ENCODE measurements at regions not wholly inside any gene's neighbourhood (a gene's known extent, or its start where the extent isn't known, plus 50 kb on each side); places are given as distances from the start of the nearest gene placed in this dataset.
A peak's percentile ranks its signal among the peaks of the same experiment; 100 is the strongest.

DNA sequence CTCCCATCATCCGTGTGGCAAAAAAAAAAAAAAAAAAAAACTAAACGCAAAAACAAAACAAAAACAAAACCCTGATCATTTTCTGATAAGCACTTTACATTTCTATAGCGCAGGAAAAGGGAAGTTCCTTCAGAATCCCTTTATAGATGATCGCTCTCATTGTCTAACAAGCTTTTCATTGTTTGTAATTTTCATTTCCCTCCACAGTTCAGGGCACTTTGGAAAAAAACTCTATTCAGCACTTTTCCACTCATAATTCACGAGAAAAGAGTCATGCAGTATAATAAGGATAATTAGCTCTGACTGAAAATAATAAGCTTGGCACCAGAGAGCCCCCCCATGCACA is 89.4 kb upstream of the ATXN1 start:
- ChIA-PET POLR2A (ENCODE audit: unreplicated experiment) (interaction anchor here (0.6 kb wide), 1 partner anchor 13 kb away, joined by 11 read pairs; no protein-coding TSS in a partner anchor), CTCF (interaction anchor here (0.7 kb wide), 1 partner anchor 29 kb away, joined by 6 read pairs; no protein-coding TSS in a partner anchor)
- Histone ChIP-seq H2BK120ac (ENCODE audit: low read depth, low read length) (no peak overlapping the region), H3K4me3 (ENCODE audit: insufficient read depth, low read depth, low read length) (no peak overlapping the region), H3K18ac (ENCODE audit: low read depth, low read length) (no peak overlapping the region; the same call in 1 of the 2 replicates), H4K20me1 (ENCODE audit: insufficient read depth, low read length) (no peaks in the 10 kb centered on the region), H3K14ac (replicated peaks; ENCODE audit: low read depth, low read length) (no peak overlapping the region), H3K79me1 (ENCODE audit: low read depth in 1 of 2, low read length in 2 of 2) (no peaks in the 10 kb centered on the region), H3K9me1 (ENCODE audit: insufficient read depth, low read length) (peaks cover 6% of the 10 kb centered on the region; the same call in 1 of the 2 replicates), H3K4ac (ENCODE audit: low read depth, low read length) (no peak overlapping the region), H3K9ac (ENCODE audit: low read depth, low read length) (no peak overlapping the region), H2BK15ac (ENCODE audit: low read depth, low read length) (no peak overlapping the region), H3K56ac (ENCODE audit: extremely low read depth, insufficient read depth, low read length) (no peak overlapping the region), H3K27ac (ENCODE audit: insufficient read depth, low read length) (no peak overlapping the region), H2AK9ac (replicated peaks; ENCODE audit: low read depth, low read length, poor library complexity) (no peak overlapping the region), H2AFZ (replicated peaks; ENCODE audit: low read length, poor library complexity) (no peak overlapping the region), H2BK5ac (ENCODE audit: low read depth, low read length, poor library complexity, severe bottlenecking) (no peak overlapping the region), H3K9me3 (ENCODE audit: control insufficient read depth, insufficient read depth, low read length) (no peaks in the 10 kb centered on the region), H4K5ac (ENCODE audit: low read depth, low read length) (no peak overlapping the region), H2BK20ac (ENCODE audit: low read depth, low read length) (no peak overlapping the region), H3K4me2 (ENCODE audit: low read depth, low read length) (no peak overlapping the region), H3K27me3 (ENCODE audit: control insufficient read depth, insufficient read depth, low read length) (no peaks in the 10 kb centered on the region), H3K23ac (ENCODE audit: low read depth, low read length) (no peak overlapping the region), H3K36me3 (ENCODE audit: control insufficient read depth, insufficient read depth, low read length) (no peaks in the 10 kb centered on the region), H2AK5ac (ENCODE audit: low read depth, low read length) (no peak overlapping the region), H4K91ac (ENCODE audit: insufficient read depth, low read depth, low read length) (no peak overlapping the region), H4K8ac (ENCODE audit: low read depth in 2 of 2, low read length in 2 of 2) (0 out of 4 replicates have a peak overlapping the region, but pooled peaks of 1 of the 2 experiments have one; percentile 53), H3K4me1 (ENCODE audit: control insufficient read depth, insufficient read depth, low read length) (peaks cover 6% of the 10 kb centered on the region)
- in situ Hi-C loops (cut with MboI; ENCODE audit: low sequenced_read_pairs) (no loop called here), intact Hi-C loops (cut with micrococcal nuclease) (no loop called here), dilution Hi-C loops (cut with HindIII; ENCODE audit: low sequenced_read_pairs, unreplicated experiment) (no loop called here)
- no CpG with 5 or more reads among the region's 5 CpGs for WGBS, 2 experiments (ENCODE audit: extremely low coverage in 2 of 2, insufficient read length in 1 of 2)
- no peak for ATAC-seq (ENCODE audit: low read depth)
- no peak for TF ChIP-seq RCOR1 (IDR thresholded peaks at IDR 0.05; ENCODE audit: insufficient replicate concordance, low read length)
- TF ChIP-seq MXI1 (IDR thresholded peaks at IDR 0.05; ENCODE audit: borderline replicate concordance, low read depth, low read length): no peak
- no peak for TF ChIP-seq NFE2L2 (IDR thresholded peaks at IDR 0.05; ENCODE audit: low read depth, low read length)
- TF ChIP-seq, protein P1, sequence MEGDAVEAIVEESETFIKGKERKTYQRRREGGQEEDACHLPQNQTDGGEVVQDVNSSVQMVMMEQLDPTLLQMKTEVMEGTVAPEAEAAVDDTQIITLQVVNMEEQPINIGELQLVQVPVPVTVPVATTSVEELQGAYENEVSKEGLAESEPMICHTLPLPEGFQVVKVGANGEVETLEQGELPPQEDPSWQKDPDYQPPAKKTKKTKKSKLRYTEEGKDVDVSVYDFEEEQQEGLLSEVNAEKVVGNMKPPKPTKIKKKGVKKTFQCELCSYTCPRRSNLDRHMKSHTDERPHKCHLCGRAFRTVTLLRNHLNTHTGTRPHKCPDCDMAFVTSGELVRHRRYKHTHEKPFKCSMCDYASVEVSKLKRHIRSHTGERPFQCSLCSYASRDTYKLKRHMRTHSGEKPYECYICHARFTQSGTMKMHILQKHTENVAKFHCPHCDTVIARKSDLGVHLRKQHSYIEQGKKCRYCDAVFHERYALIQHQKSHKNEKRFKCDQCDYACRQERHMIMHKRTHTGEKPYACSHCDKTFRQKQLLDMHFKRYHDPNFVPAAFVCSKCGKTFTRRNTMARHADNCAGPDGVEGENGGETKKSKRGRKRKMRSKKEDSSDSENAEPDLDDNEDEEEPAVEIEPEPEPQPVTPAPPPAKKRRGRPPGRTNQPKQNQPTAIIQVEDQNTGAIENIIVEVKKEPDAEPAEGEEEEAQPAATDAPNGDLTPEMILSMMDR (conservative IDR thresholded peaks at IDR 0.05; ENCODE audit: low read depth, low read length): no peak
- TF ChIP-seq, protein P2, sequence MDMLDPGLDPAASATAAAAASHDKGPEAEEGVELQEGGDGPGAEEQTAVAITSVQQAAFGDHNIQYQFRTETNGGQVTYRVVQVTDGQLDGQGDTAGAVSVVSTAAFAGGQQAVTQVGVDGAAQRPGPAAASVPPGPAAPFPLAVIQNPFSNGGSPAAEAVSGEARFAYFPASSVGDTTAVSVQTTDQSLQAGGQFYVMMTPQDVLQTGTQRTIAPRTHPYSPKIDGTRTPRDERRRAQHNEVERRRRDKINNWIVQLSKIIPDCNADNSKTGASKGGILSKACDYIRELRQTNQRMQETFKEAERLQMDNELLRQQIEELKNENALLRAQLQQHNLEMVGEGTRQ (IDR thresholded peaks at IDR 0.05; ENCODE audit: low read depth, low read length): no peak
- TF ChIP-seq CEBPB (IDR thresholded peaks at IDR 0.05; ENCODE audit: low read depth, low read length): no peak
- no peak for TF ChIP-seq FOS (IDR thresholded peaks at IDR 0.05; ENCODE audit: low read depth, low read length)
- peak; percentile 47 for TF ChIP-seq MAFK (IDR thresholded peaks at IDR 0.05; ENCODE audit: low read depth, low read length)
- no TSS peak for BruUV-seq (replicated peaks)
- DNase-seq: no peak
